Activated gamma-delta T cell (primary cell): ENCODE measurements at regions not wholly inside any gene's neighbourhood (a gene's known extent, or its start where the extent isn't known, plus 50 kb on each side); places are given as distances from the start of the nearest gene placed in this dataset.
"Not testable (repeated sequence)": the region's sequence is repeated elsewhere in the genome, so short reads cannot be mapped to it uniquely, and the experiment has no call there.

Experiments
- DNase-seq: peaks from one replicate; lab custom pipeline; 2025; lab: John Stamatoyannopoulos, UW

GRCh38 chr13:26895808-26896466, 135.4 kb upstream of the GPR12 start:
- no peak for DNase-seq

- DNase-seq, result no peak
Measured at GRCh38 chr13:26895081-26895807, 134.7 kb upstream of the GPR12 start.

DNA sequence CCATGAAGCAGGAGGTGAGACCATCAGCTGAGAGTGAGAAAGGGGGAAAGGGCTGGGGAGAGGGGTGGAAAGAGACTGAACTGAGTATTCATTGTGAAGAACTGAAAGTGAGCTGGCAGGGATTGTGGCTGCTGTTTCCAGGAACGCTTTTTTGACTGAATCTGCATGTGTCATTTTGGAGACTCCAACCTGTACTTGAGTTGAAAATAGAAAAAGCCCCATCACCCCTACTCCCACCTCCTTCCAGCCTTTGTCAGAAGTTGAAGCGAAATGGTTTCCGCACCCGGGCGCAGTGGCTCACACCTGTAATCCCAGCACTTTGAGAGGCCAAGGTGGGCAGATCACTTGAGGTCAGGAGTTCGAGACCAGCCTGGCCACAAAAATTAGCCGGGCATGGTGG, 128.0 kb upstream of the GPR12 start:
- no peak for DNase-seq

DNA sequence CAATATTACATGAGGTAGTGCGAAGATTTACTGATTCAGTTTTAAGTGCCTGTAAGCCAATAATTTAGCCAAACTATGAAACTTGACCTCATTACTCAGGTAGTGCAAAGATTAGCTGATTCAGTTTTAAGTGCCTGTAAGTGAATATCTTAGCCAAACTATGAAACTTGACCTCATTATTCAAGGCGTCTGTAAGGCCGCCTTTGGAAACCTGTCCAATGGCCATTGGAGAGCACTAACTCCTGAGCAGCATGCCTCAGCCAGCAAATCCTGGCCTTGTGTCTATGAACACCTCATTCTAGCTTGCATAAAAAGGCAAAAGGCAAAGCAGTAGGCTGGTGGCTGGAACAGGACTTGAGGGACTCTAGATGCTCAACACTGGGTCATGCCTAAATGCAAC, 127.0 kb upstream of the GPR12 start:
- DNase-seq, result no peak

DNA sequence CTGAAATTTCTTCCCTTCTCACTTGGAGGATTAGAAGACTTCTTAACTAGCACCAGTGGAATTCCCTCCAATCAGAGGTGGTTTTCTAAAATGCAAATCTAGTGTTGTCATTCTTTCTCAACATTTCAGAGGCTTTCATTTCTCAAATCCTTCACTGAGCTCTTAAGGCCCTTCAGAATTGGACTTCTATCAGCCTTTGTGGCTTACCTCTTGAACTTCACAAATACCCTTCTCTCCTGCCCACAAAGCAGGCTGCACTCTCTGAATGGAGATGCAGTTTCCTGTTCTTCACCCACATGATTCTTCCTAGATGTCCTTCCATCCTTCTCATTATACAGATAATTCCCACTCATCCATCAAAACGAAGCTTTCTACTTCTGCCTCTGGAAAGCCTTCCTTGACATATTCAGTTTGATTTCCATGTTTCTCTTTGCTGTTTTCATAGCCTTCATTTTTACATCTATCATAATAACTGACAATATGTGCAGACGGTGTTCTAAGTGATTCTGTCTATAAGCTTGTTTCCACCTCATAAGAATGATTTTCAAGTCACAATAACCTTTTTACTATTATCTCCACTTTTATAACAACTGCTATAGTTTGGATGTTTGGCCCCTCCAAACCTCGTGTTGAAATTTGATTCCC, 123.1 kb upstream of the GPR12 start:
- DNase-seq, result no peak

DNA sequence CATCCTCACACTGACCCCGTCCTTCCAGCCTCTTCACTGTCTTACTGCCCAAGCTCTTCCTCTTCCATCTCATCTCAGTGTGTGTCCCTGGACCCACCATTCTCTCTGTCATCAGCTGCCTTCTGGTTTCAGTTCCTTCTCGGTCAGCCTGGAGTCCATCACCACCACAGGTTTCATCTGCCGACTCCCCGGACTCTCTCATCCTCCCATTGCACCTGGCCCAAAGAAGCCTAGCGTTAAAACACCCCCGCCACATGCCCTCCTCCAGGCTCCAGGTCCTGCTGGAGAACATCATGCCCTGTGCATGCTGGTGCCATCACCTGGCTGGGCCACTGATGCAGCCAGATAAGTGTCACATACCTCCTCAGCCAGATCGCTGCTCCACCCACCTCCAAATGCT, 122.1 kb upstream of the GPR12 start:
- no peak for DNase-seq

DNA sequence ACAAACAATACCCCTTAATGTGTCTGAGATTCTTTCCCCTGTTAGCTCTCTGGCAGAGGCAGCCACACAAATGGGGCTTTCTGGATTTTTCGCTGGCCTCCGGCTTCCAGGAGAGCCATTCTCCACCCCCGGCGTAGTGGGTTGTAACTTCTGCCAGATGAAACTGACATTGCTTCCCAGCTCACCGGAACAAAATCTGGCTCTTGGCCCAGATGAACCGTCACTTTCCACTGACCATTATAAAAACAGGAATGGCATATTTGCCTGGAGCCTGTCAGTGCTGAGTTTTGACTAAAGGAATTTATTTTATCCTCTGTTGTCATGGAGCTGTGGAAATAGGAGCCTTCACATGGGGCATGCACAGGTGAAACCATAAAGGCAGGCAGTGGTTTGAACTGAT, 120.6 kb upstream of the GPR12 start:
- DNase-seq, result no peak

DNA sequence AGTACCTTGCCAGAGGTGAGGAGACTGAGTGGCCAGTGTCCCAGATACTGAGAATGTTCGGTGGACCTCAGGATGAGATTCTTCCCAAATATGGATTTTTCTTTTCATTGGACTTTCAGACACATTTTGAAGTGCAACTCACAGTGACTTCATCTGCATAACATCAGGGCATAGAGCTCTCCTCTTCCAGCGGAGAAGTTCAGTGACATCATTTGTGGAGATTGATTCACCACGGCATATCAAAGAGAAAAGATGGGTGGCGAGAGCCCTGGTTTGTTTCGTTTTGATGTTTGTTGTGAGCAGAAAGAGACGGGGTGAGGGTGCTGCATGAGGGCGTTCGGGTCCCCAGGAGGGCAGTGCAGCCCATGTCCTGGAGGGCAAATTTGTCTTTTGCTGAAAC, 120.1 kb upstream of the GPR12 start:
- no peak for DNase-seq

GRCh38 chr13:26878438-26878837, 117.9 kb upstream of the GPR12 start:
- no peak for DNase-seq

- no peak for DNase-seq
Measured at GRCh38 chr13:26873386-26873698, 112.8 kb upstream of the GPR12 start.

GRCh38 chr13:26872525-26873385, 112.2 kb upstream of the GPR12 start:
- no peak for DNase-seq

DNA sequence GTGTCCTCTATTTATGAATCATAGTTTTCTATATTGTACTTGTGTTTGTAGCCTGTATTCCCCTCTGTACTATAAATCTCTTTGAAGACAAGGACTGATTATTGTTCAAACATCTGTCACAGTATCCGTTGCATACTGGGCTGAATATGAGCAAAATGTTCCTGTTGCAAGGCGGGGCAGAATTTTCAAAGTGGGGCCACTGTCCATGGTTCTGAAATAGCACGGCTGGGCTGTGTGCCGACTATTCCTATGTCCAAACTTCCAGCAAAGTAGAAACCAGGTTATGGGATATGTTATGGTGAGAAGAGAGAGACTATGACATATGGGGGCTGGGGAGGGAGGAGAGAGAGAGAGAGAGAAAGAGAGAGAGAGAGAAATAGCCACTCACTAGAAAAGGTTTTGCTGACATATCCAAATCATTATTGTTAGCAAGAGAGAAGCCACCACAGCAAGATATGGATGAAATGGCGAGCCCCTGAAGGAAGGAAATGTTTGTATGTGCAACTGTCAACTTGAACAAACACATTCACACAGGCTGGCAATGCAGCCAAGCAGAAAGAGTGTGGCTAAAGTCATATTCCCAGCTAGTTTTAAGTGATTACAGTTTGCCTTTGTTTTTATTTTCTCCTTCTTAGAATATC, 107.0 kb upstream of the GPR12 start:
- DNase-seq, result no peak

GRCh38 chr13:26864576-26864975, 104.0 kb upstream of the GPR12 start:
- no peak for DNase-seq

GRCh38 chr13:26861941-26862340, 101.4 kb upstream of the GPR12 start:
- DNase-seq, result no peak

GRCh38 chr13:26855921-26856320, 95.3 kb upstream of the GPR12 start:
- DNase-seq, result no peak

GRCh38 chr13:26855071-26855470, 94.5 kb upstream of the GPR12 start:
- no peak for DNase-seq

GRCh38 chr13:26853323-26853722, 92.7 kb upstream of the GPR12 start:
- DNase-seq, result no peak

DNA sequence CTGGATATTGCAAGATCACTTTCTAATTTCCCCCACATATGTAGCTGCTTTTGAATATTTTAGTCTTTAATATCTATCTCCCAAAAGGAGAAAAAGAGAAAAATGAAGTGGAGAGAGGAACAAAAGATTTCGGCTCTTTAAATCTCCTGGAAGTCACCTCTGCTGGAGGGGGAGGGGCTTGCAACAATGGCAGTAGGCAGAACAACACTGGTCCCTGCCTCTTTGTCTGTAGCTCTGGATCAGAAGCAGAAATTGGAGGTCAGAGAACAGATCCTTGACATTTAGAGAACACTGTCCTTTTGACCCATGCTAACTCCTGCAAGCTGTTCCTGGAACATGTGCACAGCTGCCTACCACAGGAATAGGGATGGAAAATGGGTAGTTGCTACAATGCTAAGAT, 86.7 kb upstream of the GPR12 start:
- no peak for DNase-seq

- not testable (repeated sequence) for DNase-seq
Measured at GRCh38 chr13:26845063-26845462, 84.5 kb upstream of the GPR12 start.

GRCh38 chr13:26839682-26840081, 79.1 kb upstream of the GPR12 start:
- DNase-seq, result no peak

- DNase-seq, result no peak
Measured at GRCh38 chr13:26838821-26839220, 78.2 kb upstream of the GPR12 start.

DNA sequence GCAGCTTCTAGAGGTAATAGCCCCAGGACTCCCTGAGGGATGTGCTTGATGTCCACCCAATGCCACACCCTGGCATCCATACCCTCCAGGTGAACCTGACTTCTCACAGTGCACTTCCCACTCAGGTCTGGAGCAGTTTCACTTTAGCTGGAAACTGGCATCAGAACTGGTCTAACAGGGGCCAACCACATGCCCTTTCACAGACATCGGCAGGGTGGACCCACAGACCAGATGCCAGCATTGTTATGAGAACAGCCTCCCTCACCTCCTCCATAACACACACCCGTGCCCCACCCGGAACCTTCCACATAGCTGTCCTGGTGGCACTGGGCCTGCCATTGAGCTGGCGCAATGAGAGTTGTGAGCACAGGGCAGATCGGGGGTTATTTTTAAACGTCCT, 77.4 kb upstream of the GPR12 start:
- DNase-seq, result no peak
